ENCODE measurements at regions not wholly inside any gene's neighbourhood (a gene's known extent, or its start where the extent isn't known, plus 50 kb on each side); places are given as distances from the start of the nearest gene placed in this dataset.

DNA sequence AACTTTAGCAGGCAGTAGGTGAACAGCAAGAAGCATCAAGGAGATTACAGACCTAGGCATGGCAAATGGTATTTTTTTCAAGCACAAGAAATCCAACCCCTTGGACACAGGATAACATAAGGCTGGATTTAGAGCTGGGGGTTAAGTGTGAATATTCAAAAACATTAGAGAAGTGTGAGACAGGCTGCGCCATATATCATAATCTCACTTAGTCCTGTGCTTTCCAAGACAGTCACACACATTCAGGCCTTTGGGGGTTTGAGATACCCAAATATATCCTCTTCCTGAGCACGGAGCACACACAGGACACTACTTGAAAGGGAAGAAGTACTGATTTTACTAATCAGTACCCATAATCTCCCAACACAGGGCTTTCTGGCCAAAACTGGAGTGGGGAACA is 83.0 kb upstream of the CLDN18 start:
- no peak overlapping the region for H3K4me3 ChIP-seq (ENCODE audit: low read depth, low read length)
- no peak for DNase-seq (ENCODE audit: low read depth)
- no peak for TF ChIP-seq CTCF (IDR thresholded peaks at IDR 0.05; ENCODE audit: insufficient read depth, low read depth, low read length, missing control alignments)

DNA sequence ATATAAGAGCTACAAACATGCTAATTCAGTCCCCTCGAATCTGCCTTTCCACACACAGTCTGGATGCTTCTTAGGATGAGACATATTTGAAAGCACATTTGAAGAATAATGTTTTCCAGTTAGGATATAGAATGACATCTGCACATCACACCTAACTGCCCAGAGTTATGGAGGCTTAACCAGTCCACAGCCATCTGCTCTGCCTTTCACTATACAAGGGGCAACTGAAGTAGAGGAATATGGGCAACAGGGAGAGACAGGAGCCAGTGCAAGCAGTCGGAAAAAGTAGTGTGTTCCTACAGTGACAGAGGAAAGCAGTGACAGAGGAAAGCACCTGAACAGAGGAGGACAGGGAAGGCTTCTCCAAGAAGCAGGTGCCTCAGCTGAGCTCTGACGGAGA is 79.0 kb upstream of the CLDN18 start:
- TF ChIP-seq CTCF (IDR thresholded peaks at IDR 0.05; ENCODE audit: insufficient read depth, low read depth, low read length, missing control alignments), result no peak
- H3K4me3 ChIP-seq (ENCODE audit: low read depth, low read length), result no peak overlapping the region
- no peak for DNase-seq (ENCODE audit: low read depth)

DNA sequence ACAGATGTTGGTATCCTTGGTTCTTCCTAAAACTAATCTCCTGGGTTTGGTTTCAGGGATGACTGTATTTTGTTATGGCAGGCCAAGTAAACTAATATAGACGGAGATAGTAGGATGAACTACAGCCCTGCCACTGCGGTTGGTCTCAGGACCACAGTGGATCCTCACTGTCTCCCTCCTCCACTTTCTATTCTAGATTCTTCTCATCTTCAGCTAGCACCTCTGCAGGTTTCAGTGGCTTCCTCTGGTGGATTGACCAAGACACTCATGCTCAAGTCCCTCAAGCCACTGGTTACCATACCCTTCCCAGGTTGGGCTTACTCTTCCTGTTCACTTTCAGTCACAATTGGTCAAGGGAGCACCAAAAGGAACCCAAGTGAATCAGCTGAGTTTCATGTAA is 71.1 kb upstream of the CLDN18 start:
- DNase-seq (ENCODE audit: low read depth), result peak; percentile 11
- no peak overlapping the region for H3K4me3 ChIP-seq (ENCODE audit: low read depth, low read length)
- no peak for TF ChIP-seq CTCF (IDR thresholded peaks at IDR 0.05; ENCODE audit: insufficient read depth, low read depth, low read length, missing control alignments)

DNA sequence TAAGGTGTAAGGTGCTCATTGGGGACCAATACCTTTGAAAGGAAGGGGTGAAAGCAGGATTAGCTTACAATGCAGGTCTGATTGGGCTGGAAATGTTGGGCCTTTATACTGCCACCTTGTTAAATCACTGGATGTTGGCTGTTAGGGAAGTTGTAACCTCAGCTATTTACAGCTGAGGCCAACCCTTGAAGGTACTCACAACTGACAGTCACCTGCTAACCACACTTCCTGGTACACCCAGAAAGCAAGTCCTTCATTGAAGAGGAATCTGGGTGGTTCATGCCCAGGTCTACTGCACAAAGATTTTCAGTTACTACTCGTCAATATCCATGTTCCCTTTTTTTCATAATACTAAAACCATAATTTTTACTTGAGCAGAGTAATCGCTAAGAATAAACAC is 65.4 kb upstream of the CLDN18 start:
- no peak overlapping the region for H3K4me3 ChIP-seq (ENCODE audit: low read depth, low read length)
- TF ChIP-seq CTCF (IDR thresholded peaks at IDR 0.05; ENCODE audit: insufficient read depth, low read depth, low read length, missing control alignments), result no peak
- DNase-seq (ENCODE audit: low read depth), result no peak

DNA sequence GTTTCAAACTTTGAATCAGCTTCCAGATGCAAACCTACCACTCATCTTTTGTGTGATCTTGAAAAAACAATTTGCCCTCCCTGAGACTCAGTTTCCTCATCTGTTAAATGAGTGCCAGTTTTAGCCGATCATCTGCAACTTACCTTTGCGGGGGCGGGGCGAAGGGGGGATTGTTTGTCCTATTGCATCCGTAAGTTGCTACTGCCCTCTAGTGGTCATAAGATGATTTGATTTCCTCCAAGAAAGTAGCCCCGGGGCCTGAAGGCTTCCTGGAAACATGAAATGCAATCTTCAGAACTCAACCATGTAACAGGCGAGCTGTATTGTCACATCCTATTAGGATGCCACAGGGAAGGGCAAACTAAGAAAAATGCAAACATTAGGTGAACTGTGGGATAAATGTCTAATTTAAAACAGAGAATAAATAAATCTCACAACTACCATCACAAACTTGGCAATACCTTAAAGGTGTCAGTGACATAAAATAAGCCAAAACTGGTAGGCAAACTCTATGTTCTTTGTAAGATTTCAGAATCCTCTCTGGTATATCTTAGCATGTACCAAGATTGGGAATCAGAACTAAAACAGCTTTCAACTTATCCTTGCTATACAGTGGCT is 63.5 kb upstream of the CLDN18 start:
- H3K4me3 ChIP-seq (ENCODE audit: low read depth, low read length), result no peak overlapping the region
- peak; percentile 61 for TF ChIP-seq CTCF (IDR thresholded peaks at IDR 0.05; ENCODE audit: insufficient read depth, low read depth, low read length, missing control alignments)
- peak; percentile 85 for DNase-seq (ENCODE audit: low read depth)

GRCh38 chr3:137947117-137947516 is 62.8 kb upstream of the CLDN18 start:
- no peak for DNase-seq (ENCODE audit: low read depth)
- no peak for TF ChIP-seq CTCF (IDR thresholded peaks at IDR 0.05; ENCODE audit: insufficient read depth, low read depth, low read length, missing control alignments)
- no peak overlapping the region for H3K4me3 ChIP-seq (ENCODE audit: low read depth, low read length)

DNA sequence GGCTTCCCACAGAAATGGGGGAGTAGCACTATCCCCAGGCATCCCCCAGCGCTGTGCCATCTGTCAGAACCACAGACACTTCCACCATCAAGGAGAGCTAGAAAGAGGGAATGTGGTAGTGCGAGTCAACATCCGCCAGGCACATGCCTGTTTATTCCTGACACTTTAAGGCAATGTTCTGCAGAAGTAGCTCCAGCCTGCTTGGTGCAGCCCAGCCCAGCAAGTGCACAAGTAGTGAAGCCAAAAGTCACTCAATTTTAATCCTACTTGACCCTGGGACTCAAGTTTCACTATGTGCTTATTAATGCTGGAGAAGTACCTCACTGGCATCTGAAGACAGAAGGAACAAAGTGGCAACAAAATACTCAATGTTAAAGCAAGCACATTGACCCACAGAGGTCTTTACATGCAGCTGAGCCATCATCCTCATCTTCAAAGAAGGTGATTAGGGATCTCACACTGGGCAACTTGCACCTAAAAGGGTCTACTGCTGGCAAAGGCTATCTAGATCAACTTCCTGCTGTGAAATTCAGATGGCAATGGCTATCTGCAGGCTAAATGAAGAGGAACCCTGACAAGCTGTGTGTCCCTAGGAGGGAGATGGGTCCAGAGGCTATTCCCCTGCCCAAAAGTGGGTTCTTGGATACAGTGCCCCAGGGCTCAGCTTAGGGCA is 61.4 kb upstream of the CLDN18 start:
- DNase-seq (ENCODE audit: low read depth), result no peak
- no peak for TF ChIP-seq CTCF (IDR thresholded peaks at IDR 0.05; ENCODE audit: insufficient read depth, low read depth, low read length, missing control alignments)
- no peak overlapping the region for H3K4me3 ChIP-seq (ENCODE audit: low read depth, low read length)
